SU-DHL-6 (cell line): ENCODE measurements at regions not wholly inside any gene's neighbourhood (a gene's known extent, or its start where the extent isn't known, plus 50 kb on each side); places are given as distances from the start of the nearest gene placed in this dataset.

Source experiments
- CTCF ChIP-seq: fragments of 200-600 bp; sonication (generic); IDR thresholded peaks from one replicate; pipeline ENCODE4 v1.5.1; 2017; ENCODE audit warnings: antibody characterized with exemption, mild to moderate bottlenecking, low read length, moderate library complexity; ENCODE audit not compliant: insufficient read depth, poor library complexity, severe bottlenecking
- EZH2phosphoT487 ChIP-seq: fragments of 200-600 bp; sonication (generic), shearing (Covaris generic); conservative IDR thresholded peaks from 2 replicates; pipeline ENCODE4 v1.6.1; 2018; ENCODE audit warnings: mild to moderate bottlenecking, antibody characterized with exemption, low read length, moderate library complexity, mixed read lengths

DNA sequence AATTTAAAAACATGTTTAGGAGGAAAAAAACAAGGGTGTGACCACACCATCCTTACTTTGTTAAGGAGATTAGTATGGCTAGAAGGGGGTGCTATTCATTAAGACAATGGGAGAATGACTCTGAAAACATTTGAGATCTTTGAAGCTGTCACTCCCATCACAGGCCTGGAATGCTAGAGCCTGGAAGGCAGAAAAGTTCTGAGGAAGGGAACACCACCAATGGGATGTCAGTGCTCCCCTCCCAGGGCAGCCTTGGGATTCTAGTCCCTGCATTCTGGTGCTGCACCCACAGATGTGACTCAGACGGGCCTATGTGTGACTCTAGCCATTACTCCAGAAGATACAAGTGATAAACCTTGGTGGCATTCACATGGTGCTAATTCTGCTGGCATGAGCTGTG lies 162.2 kb upstream of the ANXA10 start:
- TF ChIP-seq CTCF (no peak), EZH2phosphoT487 (no peak)
